ENCODE measurements at regions not wholly inside any gene's neighbourhood (a gene's known extent, or its start where the extent isn't known, plus 50 kb on each side); places are given as distances from the start of the nearest gene placed in this dataset.

- 86 to 91% methylated on average over 3 of the region's 3 CpGs for WGBS, 2 donors
- Histone ChIP-seq H3K4me3 (no peak overlapping the region), H3K27me3 (no peaks in the 10 kb centered on the region), H3K36me3 (no peaks in the 10 kb centered on the region), H3K4me1 (peaks cover 0 to 37% (median 33%) of the 10 kb centered on the region in 9 donors), H3K9me3 (no peaks in the 10 kb centered on the region), H3K27ac (no peak overlapping the region)
- TF ChIP-seq, protein P1, sequence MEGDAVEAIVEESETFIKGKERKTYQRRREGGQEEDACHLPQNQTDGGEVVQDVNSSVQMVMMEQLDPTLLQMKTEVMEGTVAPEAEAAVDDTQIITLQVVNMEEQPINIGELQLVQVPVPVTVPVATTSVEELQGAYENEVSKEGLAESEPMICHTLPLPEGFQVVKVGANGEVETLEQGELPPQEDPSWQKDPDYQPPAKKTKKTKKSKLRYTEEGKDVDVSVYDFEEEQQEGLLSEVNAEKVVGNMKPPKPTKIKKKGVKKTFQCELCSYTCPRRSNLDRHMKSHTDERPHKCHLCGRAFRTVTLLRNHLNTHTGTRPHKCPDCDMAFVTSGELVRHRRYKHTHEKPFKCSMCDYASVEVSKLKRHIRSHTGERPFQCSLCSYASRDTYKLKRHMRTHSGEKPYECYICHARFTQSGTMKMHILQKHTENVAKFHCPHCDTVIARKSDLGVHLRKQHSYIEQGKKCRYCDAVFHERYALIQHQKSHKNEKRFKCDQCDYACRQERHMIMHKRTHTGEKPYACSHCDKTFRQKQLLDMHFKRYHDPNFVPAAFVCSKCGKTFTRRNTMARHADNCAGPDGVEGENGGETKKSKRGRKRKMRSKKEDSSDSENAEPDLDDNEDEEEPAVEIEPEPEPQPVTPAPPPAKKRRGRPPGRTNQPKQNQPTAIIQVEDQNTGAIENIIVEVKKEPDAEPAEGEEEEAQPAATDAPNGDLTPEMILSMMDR (IDR thresholded peaks at IDR 0.05) = no peak
- intact Hi-C loops (cut with DNase I) = loop anchor here in 1 of 10 donors (5.0 kb wide), 1 partner anchor 38 kb away; no protein-coding TSS in a partner anchor
- no peak for DNase-seq
- ATAC-seq = no peak
Observed at GRCh38 chr15:29880341-29880740, 58.1 kb upstream of the TJP1 start.

DNA sequence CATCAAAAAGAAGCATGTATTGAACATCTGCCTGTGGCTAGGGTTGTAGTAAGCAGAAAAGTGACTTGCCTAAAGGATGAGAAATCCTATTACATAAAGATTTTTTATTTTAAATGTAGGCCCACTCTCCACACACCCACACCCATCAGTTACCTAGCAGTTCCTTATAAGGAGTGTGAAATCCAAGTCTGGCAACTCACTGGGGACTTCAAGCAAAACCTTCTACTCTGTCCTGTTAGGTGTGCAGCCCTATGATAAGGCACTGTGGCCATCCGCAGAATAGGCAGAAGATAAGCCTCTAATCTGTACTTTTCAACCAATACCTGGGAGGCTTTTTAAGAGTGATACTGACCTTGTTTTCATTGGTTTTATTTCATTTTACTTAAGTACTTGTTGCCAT, 52.7 kb upstream of the TJP1 start:
- TF ChIP-seq, protein P1 (IDR thresholded peaks at IDR 0.05) = no peak
- H3K9me3 ChIP-seq = no peaks in the 10 kb centered on the region
- peaks cover 6 to 39% (median 29%) of the 10 kb centered on the region in 9 donors for H3K4me1 ChIP-seq
- no peak overlapping the region for H3K27ac ChIP-seq
- no peak overlapping the region for H3K4me3 ChIP-seq
- H3K36me3 ChIP-seq = no peaks in the 10 kb centered on the region
- no peak for ATAC-seq
- intact Hi-C loops (cut with DNase I) = loop anchor here in 6 of 10 donors (5.0 to 10.0 kb wide), 6 partner anchors 37 to 128 kb away; partner anchors contain the start of gene TJP1 (in 4 of the 6)
- 68 to 71% methylated on average over 1 of the region's 1 CpG for WGBS, 2 donors
- DNase-seq = no peak
- no peaks in the 10 kb centered on the region for H3K27me3 ChIP-seq

DNA sequence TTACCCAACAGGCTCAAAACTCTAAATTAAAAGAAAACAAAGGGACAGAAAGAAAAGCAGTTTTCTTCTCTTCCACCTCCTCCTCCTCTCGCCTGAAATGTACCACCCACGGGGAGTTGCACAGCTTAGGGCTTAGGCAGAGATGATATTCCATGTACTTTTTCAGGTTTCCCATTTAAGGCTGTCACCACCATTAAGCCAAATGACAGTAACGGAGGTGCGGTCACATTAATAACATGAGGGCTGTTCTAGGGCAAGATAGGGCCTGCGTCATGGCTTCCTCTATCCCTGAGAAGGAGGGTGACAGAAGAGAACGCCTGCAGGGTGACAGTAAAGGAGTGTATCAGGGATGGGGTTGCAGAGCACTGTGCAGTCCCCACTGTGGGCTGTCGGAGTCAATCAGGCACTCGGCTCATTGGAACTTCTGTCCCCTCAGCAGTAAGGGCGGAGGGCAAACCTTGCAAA, 51.7 kb upstream of the TJP1 start:
- Histone ChIP-seq H3K27me3 (no peaks in the 10 kb centered on the region), H3K36me3 (no peaks in the 10 kb centered on the region), H3K9me3 (no peaks in the 10 kb centered on the region), H3K27ac (no peak overlapping the region), H3K4me1 (peaks cover 6 to 49% (median 30%) of the 10 kb centered on the region in 9 donors), H3K4me3 (no peak overlapping the region)
- intact Hi-C loops (cut with DNase I) = loop anchor here in 6 of 10 donors (5.0 to 10.0 kb wide), 6 partner anchors 38 to 127 kb away; partner anchors contain the start of gene TJP1 (in 4 of the 6)
- no peak for ATAC-seq
- TF ChIP-seq, protein P1 (IDR thresholded peaks at IDR 0.05) = no peak
- DNase-seq = no peak
- 84 to 89% methylated on average over 9 of the region's 9 CpGs for WGBS, 2 donors

DNA sequence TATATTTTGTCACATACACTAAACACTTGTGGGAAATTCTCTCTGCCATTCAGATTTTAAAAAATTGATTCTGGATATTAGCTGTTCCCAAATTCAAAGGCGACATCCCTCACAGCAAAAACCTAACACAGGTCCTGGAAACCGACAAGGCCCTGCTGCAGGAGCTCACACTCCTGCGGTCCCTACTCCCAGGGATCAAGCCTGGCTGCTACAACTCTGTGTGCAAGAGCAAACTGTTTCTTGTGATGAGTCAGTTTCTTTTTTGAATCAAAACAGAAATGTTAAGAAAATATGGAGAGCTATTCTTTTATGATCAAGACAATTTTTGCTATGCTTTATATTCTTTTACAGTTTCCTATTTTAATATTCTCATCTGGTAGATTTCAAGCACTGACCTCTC, 51.0 kb upstream of the TJP1 start:
- no peaks in the 10 kb centered on the region for H3K36me3 ChIP-seq
- TF ChIP-seq, protein P1 (IDR thresholded peaks at IDR 0.05) = no peak
- no peaks in the 10 kb centered on the region for H3K27me3 ChIP-seq
- DNase-seq (no peak), ATAC-seq (no peak)
- peaks cover 6 to 49% (median 30%) of the 10 kb centered on the region in 9 donors for H3K4me1 ChIP-seq
- 71 to 81% methylated on average over 3 of the region's 3 CpGs for WGBS, 2 donors
- peak overlapping the region in 6 of 10 donors; percentile 12 to 91 (median 45) for H3K27ac ChIP-seq
- H3K9me3 ChIP-seq = no peaks in the 10 kb centered on the region
- intact Hi-C loops (cut with DNase I) = loop anchor here in 6 of 10 donors (5.0 to 10.0 kb wide), 6 partner anchors 39 to 126 kb away; partner anchors contain the start of gene TJP1 (in 4 of the 6)
- H3K4me3 ChIP-seq = no peak overlapping the region
